SK-N-SH (cell line): ENCODE measurements at regions not wholly inside any gene's neighbourhood (a gene's known extent, or its start where the extent isn't known, plus 50 kb on each side); places are given as distances from the start of the nearest gene placed in this dataset.

Experiments used
- CTCF ChIA-PET: fragments of 300-600, 350-600 bp; formaldehyde crosslinking; extraction: SDS; loops from one replicate; lab custom pipeline; 2021; lab: Yijun Ruan, JAX
- POLR2A ChIA-PET: fragments of 350-600 bp; sonication (Branson Sonifier 250); formaldehyde crosslinking; extraction: SDS; loops from one replicate; lab custom pipeline; 2020; ENCODE audit warnings: antibody characterized with exemption, inconsistent platforms; lab: Yijun Ruan, JAX
- DNase-seq: peaks from one replicate; pipeline ENCODE4 v3.0.0; 2012
- H2AFZ ChIP-seq: fragments of 200-600 bp; sonication (generic); 2 replicates; pipeline ENCODE4 v1.8.1; 2016; ENCODE audit warnings: antibody characterized with exemption, mild to moderate bottlenecking, low read depth
- H3F3A ChIP-seq: fragments of 200-600 bp; sonication (generic); replicated peaks from 2 replicates; pipeline ENCODE3; 2016; ENCODE audit warnings: antibody characterized with exemption, mild to moderate bottlenecking; ENCODE audit not compliant: insufficient read depth
- H3K27ac ChIP-seq, 2 experiments: fragments of 200-500 bp in 1 of 2; fragments of 200-600 bp in 1 of 2; sonication (Bioruptor generic) in 1 of 2; sonication (generic), shearing (Covaris generic) in 1 of 2; 2 replicates each; pipeline versions ENCODE4 v1.5.1 to v1.6.1; 2014 to 2016; ENCODE audit warnings: low read depth in 2 of 2, inconsistent platforms in 1 of 2, low read length in 1 of 2, mild to moderate bottlenecking in 1 of 2, mixed read lengths in 1 of 2
- H3K27me3 ChIP-seq: fragments of 200-600 bp; sonication (generic), shearing (Covaris generic); 2 replicates; pipeline ENCODE4 v1.6.1; 2016; ENCODE audit warnings: mixed run types; ENCODE audit not compliant: insufficient read depth
- H3K36me3 ChIP-seq, 2 experiments: fragments of 200-500 bp in 1 of 2; fragments of 200-600 bp in 1 of 2; sonication (Bioruptor generic) in 1 of 2; sonication (generic) in 1 of 2; replicated peaks in 1 of 2; 2 replicates each; pipeline versions ENCODE3 to v1.5.1; 2014 to 2016; ENCODE audit warnings: low read length in 1 of 2, mild to moderate bottlenecking in 1 of 2; ENCODE audit not compliant: insufficient read depth in 2 of 2, control insufficient read depth in 1 of 2
- H3K4me1 ChIP-seq, 2 experiments: fragments of 200-500 bp in 1 of 2; fragments of 200-600 bp in 1 of 2; sonication (Bioruptor generic) in 1 of 2; sonication (generic), shearing (Covaris generic) in 1 of 2; 2 replicates each; pipeline versions ENCODE4 v1.5.1 to v1.6.1; 2014 to 2016; ENCODE audit warnings: low read depth in 1 of 2, low read length in 1 of 2, mixed run types in 1 of 2; ENCODE audit not compliant: insufficient read depth in 2 of 2, control insufficient read depth in 1 of 2
- H3K4me2 ChIP-seq: fragments of 200-600 bp; sonication (generic), shearing (Covaris generic); 2 replicates; pipeline ENCODE4 v1.6.1; 2017; ENCODE audit warnings: mixed run types
- H3K4me3 ChIP-seq, 2 experiments: fragments of 200-500 bp in 1 of 2; fragments of 200-600 bp in 1 of 2; sonication (Bioruptor generic) in 1 of 2; sonication (generic), shearing (Covaris generic) in 1 of 2; 2 replicates each; pipeline versions ENCODE4 v1.5.1 to v1.8.1; 2014 to 2016; ENCODE audit warnings: low read depth in 2 of 2, inconsistent platforms in 1 of 2, low read length in 1 of 2, mild to moderate bottlenecking in 1 of 2, mixed read lengths in 1 of 2, moderate library complexity in 1 of 2
- H3K79me2 ChIP-seq: fragments of 200-600 bp; sonication (generic); 2 replicates; pipeline ENCODE4 v1.8.1; 2017; ENCODE audit warnings: mild to moderate bottlenecking; ENCODE audit not compliant: insufficient read depth
- H3K9ac ChIP-seq: fragments of 200-600 bp; sonication (generic); 2 replicates; pipeline ENCODE4 v1.6.1; 2017; ENCODE audit warnings: mixed run types
- H3K9me2 ChIP-seq: fragments of 200-600 bp; sonication (generic); 2 replicates; pipeline ENCODE4 v1.6.1; 2017; ENCODE audit warnings: mixed run types
- H3K9me3 ChIP-seq: fragments of 200-600 bp; sonication (generic); 2 replicates; pipeline ENCODE4 v1.6.1; 2017; ENCODE audit warnings: mixed run types, mild to moderate bottlenecking, moderate library complexity
- H4K20me1 ChIP-seq: fragments of 200-600 bp; sonication (generic); 2 replicates; pipeline ENCODE4 v1.6.1; 2017; ENCODE audit warnings: mild to moderate bottlenecking, mixed run types; ENCODE audit not compliant: insufficient read depth
- CHD2 ChIP-seq: fragments of 150-350 bp; IDR thresholded peaks from 2 replicates; pipeline ENCODE4 v1.6.1; 2018; ENCODE audit warnings: low read length; ENCODE audit not compliant: partially characterized antibody
- ELF1 ChIP-seq: IDR thresholded peaks from 2 replicates; pipeline ENCODE4 v1.4.0; 2012
- EP300 ChIP-seq, 2 experiments: IDR thresholded peaks; 2 replicates each; pipeline versions ENCODE4 v1.4.0 to v1.6.1; 2012; ENCODE audit warnings: borderline replicate concordance in 1 of 2, low read depth in 1 of 2, low read length in 1 of 2
- FOSL2 ChIP-seq: IDR thresholded peaks from 2 replicates; pipeline ENCODE4 v1.4.0; 2012; ENCODE audit warnings: low read depth, mild to moderate bottlenecking, moderate library complexity, borderline replicate concordance
- FOXM1 ChIP-seq: IDR thresholded peaks from 2 replicates; pipeline ENCODE4 v1.4.0; 2012; ENCODE audit warnings: low read depth, mild to moderate bottlenecking
- GABPA ChIP-seq: IDR thresholded peaks from 2 replicates; pipeline ENCODE4 v1.4.0; 2012; ENCODE audit warnings: low read depth, mild to moderate bottlenecking
- GATA2 ChIP-seq: sonication (generic); formaldehyde crosslinking; IDR thresholded peaks from 2 replicates; pipeline ENCODE4 v1.5.0; 2020; ENCODE audit warnings: mild to moderate bottlenecking, missing genetic modification reagents
- NFIC ChIP-seq: IDR thresholded peaks from 2 replicates; pipeline ENCODE4 v1.4.0; 2012; ENCODE audit warnings: borderline replicate concordance
- RAD21 ChIP-seq: IDR thresholded peaks from 2 replicates; pipeline ENCODE4 v1.6.1; 2012; ENCODE audit warnings: mild to moderate bottlenecking, low read length
- RCOR1 ChIP-seq: fragments of 150-350 bp; IDR thresholded peaks from 2 replicates; pipeline ENCODE4 v1.6.1; 2017; ENCODE audit warnings: antibody characterized with exemption, low read length
- RXRA ChIP-seq: IDR thresholded peaks from 2 replicates; pipeline ENCODE4 v1.4.0; 2012; ENCODE audit warnings: low read depth, mild to moderate bottlenecking, borderline replicate concordance
- SMC3 ChIP-seq: IDR thresholded peaks from 2 replicates; pipeline ENCODE4 v1.6.1; 2012; ENCODE audit warnings: low read depth, low read length, improper control_type of control experiment
- TCF12 ChIP-seq: IDR thresholded peaks from 2 replicates; pipeline ENCODE4 v1.4.0; 2012
- TEAD4 ChIP-seq: IDR thresholded peaks from 2 replicates; pipeline ENCODE4 v1.4.0; 2012; ENCODE audit warnings: mild to moderate bottlenecking, borderline replicate concordance; ENCODE audit not compliant: insufficient read depth
- whole genome bisulfite sequencing: methylation state at CpG from one replicate; pipeline ENCODE4 v1.1.6; 2017; ENCODE audit warnings: low lambda C conversion rate; 5-methylcytosine and 5-hydroxymethylcytosine counted together
- TF ChIP-seq, protein P1 (sequence below): fragments of 200-600 bp; sonication (generic); IDR thresholded peaks from 2 replicates; pipeline ENCODE4 v1.6.1; 2017; ENCODE audit warnings: antibody characterized with exemption, mild to moderate bottlenecking, moderate library complexity
- TF ChIP-seq, protein P2 (sequence below): IDR thresholded peaks from 2 replicates; pipeline ENCODE4 v1.6.1; 2012; ENCODE audit warnings: mild to moderate bottlenecking, low read depth, low read length, moderate library complexity
- TF ChIP-seq, protein P3 (sequence below): IDR thresholded peaks from 2 replicates; pipeline ENCODE4 v1.4.0; 2012; ENCODE audit warnings: low read depth, borderline replicate concordance
- TF ChIP-seq, protein P4 (sequence below): IDR thresholded peaks from 2 replicates; pipeline ENCODE4 v1.4.0; 2012; ENCODE audit warnings: low read depth

DNA sequence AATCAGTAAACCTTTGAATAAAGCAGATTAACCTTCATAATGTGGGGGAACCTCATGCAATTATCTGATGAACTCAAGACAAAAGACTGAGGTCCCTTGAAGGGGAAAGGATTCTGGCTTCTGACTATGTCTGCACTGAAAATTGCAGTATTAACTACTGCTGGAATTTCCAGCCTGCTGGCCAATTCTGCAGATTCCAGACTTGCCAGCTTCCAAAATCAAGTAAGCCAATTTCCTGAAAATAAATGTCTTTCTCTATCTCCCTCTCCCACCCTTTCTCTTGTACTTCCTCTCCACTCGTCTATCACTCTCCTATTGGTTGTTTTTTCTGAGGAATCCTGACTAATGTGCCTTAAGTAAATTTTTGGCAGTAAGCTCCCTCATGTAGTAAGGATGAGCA, 1479.9 kb upstream of the PRR20A start:
- H3K27me3 ChIP-seq = no peaks in the 10 kb centered on the region
- H3K4me2 ChIP-seq = no peak overlapping the region
- no peaks in the 10 kb centered on the region for H4K20me1 ChIP-seq
- no peak overlapping the region for H3K4me3 ChIP-seq
- 0% methylated on average over 1 of the region's 1 CpG for WGBS
- TF ChIP-seq NFIC = no peak
- H3K9me2 ChIP-seq = no peaks in the 10 kb centered on the region
- CTCF ChIA-PET = no interaction called here
- H3F3A ChIP-seq = no peaks in the 10 kb centered on the region
- DNase-seq = no peak
- no peak overlapping the region for H3K9ac ChIP-seq
- H3K27ac ChIP-seq = no peak overlapping the region
- no peaks in the 10 kb centered on the region for H3K36me3 ChIP-seq
- POLR2A ChIA-PET = no interaction called here
- no peaks in the 10 kb centered on the region for H3K9me3 ChIP-seq
- H3K79me2 ChIP-seq = no peaks in the 10 kb centered on the region
- H3K4me1 ChIP-seq = no peaks in the 10 kb centered on the region
- H2AFZ ChIP-seq = no peak overlapping the region

DNA sequence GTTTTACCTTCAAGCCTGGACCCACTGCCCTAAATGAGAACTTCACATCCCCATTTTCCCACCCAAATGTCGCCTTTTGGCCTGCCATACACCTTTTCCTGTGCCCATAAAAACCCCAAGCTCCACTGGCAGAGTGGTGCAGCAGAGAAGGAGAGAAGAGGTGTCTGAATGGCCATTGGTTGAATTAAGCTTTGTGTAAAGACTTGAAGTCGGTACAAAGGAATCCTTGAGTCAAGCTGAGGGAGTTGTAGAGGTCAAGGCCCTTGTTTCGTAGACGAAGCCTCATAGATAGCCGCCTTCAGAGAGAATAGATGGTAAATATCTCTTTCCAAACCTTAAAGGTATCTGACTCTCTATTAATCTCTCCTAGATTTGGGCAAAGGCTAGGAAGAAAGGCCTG, 1479.2 kb upstream of the PRR20A start:
- no peak overlapping the region for H2AFZ ChIP-seq
- CTCF ChIA-PET = no interaction called here
- no peaks in the 10 kb centered on the region for H3K27me3 ChIP-seq
- H4K20me1 ChIP-seq = no peaks in the 10 kb centered on the region
- WGBS = under 1% methylated on average over 5 of the region's 5 CpGs
- H3K36me3 ChIP-seq = no peaks in the 10 kb centered on the region
- H3K4me1 ChIP-seq = no peaks in the 10 kb centered on the region
- no peak overlapping the region for H3K27ac ChIP-seq
- H3K9me3 ChIP-seq = no peaks in the 10 kb centered on the region
- H3K9ac ChIP-seq = no peak overlapping the region
- POLR2A ChIA-PET = no interaction called here
- TF ChIP-seq ELF1 (no peak), CHD2 (no peak), FOXM1 (no peak), FOSL2 (no peak), NFIC (no peak), TCF12 (no peak), GATA2 (CRISPR knock-in tag) (no peak), RAD21 (no peak), RCOR1 (no peak), RXRA (no peak), GABPA (no peak), TEAD4 (no peak), EP300 (IDR thresholded peaks at IDR 0.05; ENCODE audit: borderline replicate concordance in 1 of 2, low read depth in 1 of 2, low read length in 1 of 2) (no peak), SMC3 (no peak)
- TF ChIP-seq, protein P1, sequence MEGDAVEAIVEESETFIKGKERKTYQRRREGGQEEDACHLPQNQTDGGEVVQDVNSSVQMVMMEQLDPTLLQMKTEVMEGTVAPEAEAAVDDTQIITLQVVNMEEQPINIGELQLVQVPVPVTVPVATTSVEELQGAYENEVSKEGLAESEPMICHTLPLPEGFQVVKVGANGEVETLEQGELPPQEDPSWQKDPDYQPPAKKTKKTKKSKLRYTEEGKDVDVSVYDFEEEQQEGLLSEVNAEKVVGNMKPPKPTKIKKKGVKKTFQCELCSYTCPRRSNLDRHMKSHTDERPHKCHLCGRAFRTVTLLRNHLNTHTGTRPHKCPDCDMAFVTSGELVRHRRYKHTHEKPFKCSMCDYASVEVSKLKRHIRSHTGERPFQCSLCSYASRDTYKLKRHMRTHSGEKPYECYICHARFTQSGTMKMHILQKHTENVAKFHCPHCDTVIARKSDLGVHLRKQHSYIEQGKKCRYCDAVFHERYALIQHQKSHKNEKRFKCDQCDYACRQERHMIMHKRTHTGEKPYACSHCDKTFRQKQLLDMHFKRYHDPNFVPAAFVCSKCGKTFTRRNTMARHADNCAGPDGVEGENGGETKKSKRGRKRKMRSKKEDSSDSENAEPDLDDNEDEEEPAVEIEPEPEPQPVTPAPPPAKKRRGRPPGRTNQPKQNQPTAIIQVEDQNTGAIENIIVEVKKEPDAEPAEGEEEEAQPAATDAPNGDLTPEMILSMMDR = no peak
- TF ChIP-seq, protein P2, sequence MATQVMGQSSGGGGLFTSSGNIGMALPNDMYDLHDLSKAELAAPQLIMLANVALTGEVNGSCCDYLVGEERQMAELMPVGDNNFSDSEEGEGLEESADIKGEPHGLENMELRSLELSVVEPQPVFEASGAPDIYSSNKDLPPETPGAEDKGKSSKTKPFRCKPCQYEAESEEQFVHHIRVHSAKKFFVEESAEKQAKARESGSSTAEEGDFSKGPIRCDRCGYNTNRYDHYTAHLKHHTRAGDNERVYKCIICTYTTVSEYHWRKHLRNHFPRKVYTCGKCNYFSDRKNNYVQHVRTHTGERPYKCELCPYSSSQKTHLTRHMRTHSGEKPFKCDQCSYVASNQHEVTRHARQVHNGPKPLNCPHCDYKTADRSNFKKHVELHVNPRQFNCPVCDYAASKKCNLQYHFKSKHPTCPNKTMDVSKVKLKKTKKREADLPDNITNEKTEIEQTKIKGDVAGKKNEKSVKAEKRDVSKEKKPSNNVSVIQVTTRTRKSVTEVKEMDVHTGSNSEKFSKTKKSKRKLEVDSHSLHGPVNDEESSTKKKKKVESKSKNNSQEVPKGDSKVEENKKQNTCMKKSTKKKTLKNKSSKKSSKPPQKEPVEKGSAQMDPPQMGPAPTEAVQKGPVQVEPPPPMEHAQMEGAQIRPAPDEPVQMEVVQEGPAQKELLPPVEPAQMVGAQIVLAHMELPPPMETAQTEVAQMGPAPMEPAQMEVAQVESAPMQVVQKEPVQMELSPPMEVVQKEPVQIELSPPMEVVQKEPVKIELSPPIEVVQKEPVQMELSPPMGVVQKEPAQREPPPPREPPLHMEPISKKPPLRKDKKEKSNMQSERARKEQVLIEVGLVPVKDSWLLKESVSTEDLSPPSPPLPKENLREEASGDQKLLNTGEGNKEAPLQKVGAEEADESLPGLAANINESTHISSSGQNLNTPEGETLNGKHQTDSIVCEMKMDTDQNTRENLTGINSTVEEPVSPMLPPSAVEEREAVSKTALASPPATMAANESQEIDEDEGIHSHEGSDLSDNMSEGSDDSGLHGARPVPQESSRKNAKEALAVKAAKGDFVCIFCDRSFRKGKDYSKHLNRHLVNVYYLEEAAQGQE = no peak
- TF ChIP-seq, protein P3, sequence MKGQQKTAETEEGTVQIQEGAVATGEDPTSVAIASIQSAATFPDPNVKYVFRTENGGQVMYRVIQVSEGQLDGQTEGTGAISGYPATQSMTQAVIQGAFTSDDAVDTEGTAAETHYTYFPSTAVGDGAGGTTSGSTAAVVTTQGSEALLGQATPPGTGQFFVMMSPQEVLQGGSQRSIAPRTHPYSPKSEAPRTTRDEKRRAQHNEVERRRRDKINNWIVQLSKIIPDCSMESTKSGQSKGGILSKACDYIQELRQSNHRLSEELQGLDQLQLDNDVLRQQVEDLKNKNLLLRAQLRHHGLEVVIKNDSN = no peak
- TF ChIP-seq, protein P4, sequence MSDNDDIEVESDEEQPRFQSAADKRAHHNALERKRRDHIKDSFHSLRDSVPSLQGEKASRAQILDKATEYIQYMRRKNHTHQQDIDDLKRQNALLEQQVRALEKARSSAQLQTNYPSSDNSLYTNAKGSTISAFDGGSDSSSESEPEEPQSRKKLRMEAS = no peak
- no peak overlapping the region for H3K4me3 ChIP-seq
- no peaks in the 10 kb centered on the region for H3K9me2 ChIP-seq
- no peak overlapping the region for H3K4me2 ChIP-seq
- no peak for DNase-seq
- no peaks in the 10 kb centered on the region for H3K79me2 ChIP-seq
- H3F3A ChIP-seq = no peaks in the 10 kb centered on the region
